ENCODE measurements at regions not wholly inside any gene's neighbourhood (a gene's known extent, or its start where the extent isn't known, plus 50 kb on each side); places are given as distances from the start of the nearest gene placed in this dataset.

GRCh38 chr13:97743938-97744337, 209.5 kb upstream of the IPO5 start:
- no peaks in the 10 kb centered on the region for H3K27me3 ChIP-seq
- no peaks in the 10 kb centered on the region for H3K9me3 ChIP-seq
- no peak for DNase-seq
- TF ChIP-seq CTCF (IDR thresholded peaks at IDR 0.05) = no peak
- TF ChIP-seq POLR2A (IDR thresholded peaks at IDR 0.05) = no peak
- H3K4me3 ChIP-seq = no peak overlapping the region
- H3K27ac ChIP-seq = no peak overlapping the region
- no peaks in the 10 kb centered on the region for H3K4me1 ChIP-seq
- no peaks in the 10 kb centered on the region for H3K36me3 ChIP-seq

GRCh38 chr13:97746649-97747048, 206.8 kb upstream of the IPO5 start:
- H3K9me3 ChIP-seq = no peaks in the 10 kb centered on the region
- TF ChIP-seq CTCF (IDR thresholded peaks at IDR 0.05) = no peak
- no peak for TF ChIP-seq POLR2A (IDR thresholded peaks at IDR 0.05)
- no peaks in the 10 kb centered on the region for H3K27me3 ChIP-seq
- H3K4me3 ChIP-seq = no peak overlapping the region
- no peak overlapping the region for H3K27ac ChIP-seq
- no peaks in the 10 kb centered on the region for H3K4me1 ChIP-seq
- no peaks in the 10 kb centered on the region for H3K36me3 ChIP-seq
- DNase-seq = no peak

- no peaks in the 10 kb centered on the region for H3K36me3 ChIP-seq
- TF ChIP-seq POLR2A (IDR thresholded peaks at IDR 0.05) (no peak), CTCF (IDR thresholded peaks at IDR 0.05) (no peak)
- H3K27ac ChIP-seq = no peak overlapping the region
- DNase-seq = no peak
- no peak overlapping the region for H3K4me3 ChIP-seq
- H3K27me3 ChIP-seq = no peaks in the 10 kb centered on the region
- no peaks in the 10 kb centered on the region for H3K4me1 ChIP-seq
- H3K9me3 ChIP-seq = no peaks in the 10 kb centered on the region
Measured at GRCh38 chr13:97749174-97749573, 204.3 kb upstream of the IPO5 start.

- no peak overlapping the region for H3K27ac ChIP-seq
- no peaks in the 10 kb centered on the region for H3K4me1 ChIP-seq
- H3K36me3 ChIP-seq = no peaks in the 10 kb centered on the region
- TF ChIP-seq POLR2A (IDR thresholded peaks at IDR 0.05) (no peak), CTCF (IDR thresholded peaks at IDR 0.05) (no peak)
- no peaks in the 10 kb centered on the region for H3K27me3 ChIP-seq
- no peaks in the 10 kb centered on the region for H3K9me3 ChIP-seq
- H3K4me3 ChIP-seq = no peak overlapping the region
- no peak for DNase-seq
Measured at GRCh38 chr13:97751477-97751876, 202.0 kb upstream of the IPO5 start.

GRCh38 chr13:97752961-97753668, 200.4 kb upstream of the IPO5 start:
- no peaks in the 10 kb centered on the region for H3K9me3 ChIP-seq
- no peak for DNase-seq
- no peak overlapping the region for H3K27ac ChIP-seq
- H3K4me3 ChIP-seq = no peak overlapping the region
- no peaks in the 10 kb centered on the region for H3K36me3 ChIP-seq
- TF ChIP-seq CTCF (IDR thresholded peaks at IDR 0.05) (no peak), POLR2A (IDR thresholded peaks at IDR 0.05) (no peak)
- no peaks in the 10 kb centered on the region for H3K27me3 ChIP-seq
- H3K4me1 ChIP-seq = no peaks in the 10 kb centered on the region
